Activated CD4-positive, alpha-beta T cell treated with anti-CD3 and anti-CD28 coated beads, Interleukin-10, Interleukin-2, amounts not matched to agents 100 ng/mL and 50 ng/mL, durations not matched to agents 16 hours and 8 hours (primary cell): ENCODE measurements at regions not wholly inside any gene's neighbourhood (a gene's known extent, or its start where the extent isn't known, plus 50 kb on each side); places are given as distances from the start of the nearest gene placed in this dataset.
"Not testable (repeated sequence)": the region's sequence is repeated elsewhere in the genome, so short reads cannot be mapped to it uniquely, and the experiment has no call there.

Experiments used
- DNase-seq: peaks from one replicate; pipeline ENCODE4 v3.0.0-alpha.2; 2020

DNA sequence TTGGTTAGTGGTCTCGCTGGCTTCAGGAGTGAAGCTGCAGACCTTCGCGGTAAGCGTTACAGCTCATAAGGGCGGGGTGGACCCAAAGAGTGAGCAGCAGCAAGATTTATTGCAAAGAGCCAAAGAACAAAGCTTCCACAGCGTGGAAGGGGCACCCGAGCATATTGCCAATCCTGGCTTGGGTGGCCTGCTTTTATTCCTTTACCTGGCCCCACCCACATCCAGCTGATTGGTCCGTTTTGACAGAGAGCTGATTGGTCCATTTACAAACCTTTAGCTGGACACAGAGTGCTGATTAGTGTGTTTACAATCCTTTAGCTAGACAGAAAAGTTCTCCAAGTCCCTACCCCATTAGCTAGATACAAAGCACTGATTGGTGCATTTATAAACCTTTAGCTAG is 69.0 kb upstream of the TOPAZ1 start:
- DNase-seq: not testable (repeated sequence)

DNA sequence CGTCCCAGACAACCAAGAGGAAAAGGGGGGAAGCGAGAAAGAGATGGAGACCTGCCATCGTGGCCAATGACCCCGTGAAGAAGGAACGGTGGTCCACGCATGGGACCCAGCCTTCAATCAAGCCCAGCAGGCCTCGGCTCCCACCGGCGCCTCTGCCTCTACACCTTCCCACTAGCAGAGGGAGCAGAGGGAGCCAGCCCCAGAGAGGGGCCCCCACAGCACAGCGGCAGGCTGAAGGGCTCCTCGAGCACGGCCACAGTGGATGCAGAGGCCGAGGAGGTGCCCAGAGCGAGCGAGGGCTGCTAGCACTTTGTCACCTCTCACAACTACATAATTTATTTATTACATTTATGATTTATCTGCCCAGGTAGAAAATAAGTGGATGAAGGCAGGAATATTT is 68.4 kb upstream of the TOPAZ1 start:
- DNase-seq: no peak

DNA sequence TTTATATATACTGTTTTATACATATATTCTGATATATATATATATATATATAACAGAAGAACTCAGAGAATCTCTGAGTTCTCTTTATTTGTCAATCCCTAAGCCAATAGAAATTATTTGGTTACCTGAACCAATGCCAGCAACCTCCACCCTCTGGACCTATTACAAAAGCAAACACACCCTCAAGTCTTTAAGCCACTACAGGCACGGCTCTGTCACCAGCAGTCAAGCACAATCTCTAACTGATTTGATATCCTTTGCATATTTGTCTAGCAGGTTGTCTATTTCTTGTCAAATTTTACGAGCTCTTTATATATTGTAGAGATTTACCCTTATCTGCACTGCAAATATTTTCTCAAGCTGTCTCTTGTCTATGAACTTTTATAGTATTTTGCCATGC is 66.6 kb upstream of the TOPAZ1 start:
- no peak for DNase-seq

DNA sequence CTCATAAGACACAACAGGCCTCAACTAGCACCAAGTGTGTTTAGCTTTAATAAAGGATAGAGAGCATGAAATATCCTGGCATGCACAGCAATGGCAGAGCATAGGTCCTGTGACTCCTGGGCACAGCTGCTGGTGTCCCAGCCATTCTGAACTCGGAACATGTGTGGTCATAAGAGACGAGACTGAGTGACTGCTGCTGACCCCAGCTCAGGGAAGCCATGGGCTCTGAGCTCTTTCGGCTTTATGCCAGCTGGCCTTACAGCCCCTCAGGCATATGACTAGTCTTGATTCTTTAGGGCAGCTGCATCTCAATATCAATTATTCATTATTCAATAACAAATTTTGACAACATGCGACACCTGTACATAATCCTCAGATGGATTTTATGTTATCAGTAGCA is 62.4 kb upstream of the TOPAZ1 start:
- DNase-seq: no peak

DNA sequence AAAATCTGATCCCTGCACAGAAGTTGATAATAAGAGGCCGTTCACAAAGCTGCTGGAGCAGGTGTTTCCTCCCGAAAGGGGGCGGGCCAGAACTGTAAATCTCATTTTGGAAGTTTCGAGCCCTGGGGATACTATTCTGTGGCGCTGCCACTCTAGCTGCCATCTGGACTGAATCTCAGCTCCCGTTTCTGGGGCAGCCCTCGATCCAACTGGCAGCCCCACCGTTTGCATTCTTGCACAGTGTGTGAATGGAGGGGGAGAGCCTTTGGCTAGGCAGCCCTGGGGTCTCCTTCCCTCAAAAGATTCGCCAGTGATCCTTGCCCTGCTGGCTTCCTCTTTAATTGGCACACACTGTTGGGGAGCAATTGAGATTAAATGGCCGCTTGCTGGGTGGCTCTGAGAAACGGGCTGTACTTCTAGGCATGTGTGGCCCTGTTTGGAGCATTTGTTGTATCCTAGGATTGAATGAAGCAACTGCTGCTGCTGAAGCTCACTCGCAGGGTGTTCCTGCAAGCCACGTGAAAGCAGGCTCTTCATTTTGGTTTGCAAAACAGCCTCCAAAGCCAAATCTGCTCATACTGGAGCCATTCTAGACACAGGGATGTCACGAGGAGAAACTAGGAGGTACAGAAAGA is 57.2 kb upstream of the TOPAZ1 start:
- DNase-seq: no peak

DNA sequence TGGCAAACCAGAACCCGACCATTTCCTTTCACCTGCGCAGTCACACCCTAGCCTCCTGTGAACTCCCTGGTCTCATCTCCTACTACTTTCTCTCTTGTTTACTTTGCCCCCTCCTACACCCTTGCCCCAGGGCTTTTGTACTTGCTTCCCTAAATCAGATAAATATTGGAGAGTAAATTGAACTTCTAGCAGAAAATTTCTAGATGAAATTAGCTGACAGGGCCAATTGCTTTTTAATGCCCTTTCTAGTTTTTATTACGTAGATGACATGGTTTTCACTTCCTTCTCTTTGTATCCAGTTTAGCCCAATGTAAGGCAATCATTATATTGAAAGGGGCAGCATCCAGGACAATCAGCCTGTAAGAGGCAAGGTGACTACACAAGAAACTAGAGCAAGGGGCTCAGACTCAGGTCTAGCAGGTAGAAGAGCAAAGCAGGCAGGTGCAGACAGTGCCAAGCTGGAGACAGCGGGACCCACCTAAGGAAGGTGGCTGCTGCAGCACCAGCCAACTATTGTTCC is 56.2 kb upstream of the TOPAZ1 start:
- no peak for DNase-seq

DNA sequence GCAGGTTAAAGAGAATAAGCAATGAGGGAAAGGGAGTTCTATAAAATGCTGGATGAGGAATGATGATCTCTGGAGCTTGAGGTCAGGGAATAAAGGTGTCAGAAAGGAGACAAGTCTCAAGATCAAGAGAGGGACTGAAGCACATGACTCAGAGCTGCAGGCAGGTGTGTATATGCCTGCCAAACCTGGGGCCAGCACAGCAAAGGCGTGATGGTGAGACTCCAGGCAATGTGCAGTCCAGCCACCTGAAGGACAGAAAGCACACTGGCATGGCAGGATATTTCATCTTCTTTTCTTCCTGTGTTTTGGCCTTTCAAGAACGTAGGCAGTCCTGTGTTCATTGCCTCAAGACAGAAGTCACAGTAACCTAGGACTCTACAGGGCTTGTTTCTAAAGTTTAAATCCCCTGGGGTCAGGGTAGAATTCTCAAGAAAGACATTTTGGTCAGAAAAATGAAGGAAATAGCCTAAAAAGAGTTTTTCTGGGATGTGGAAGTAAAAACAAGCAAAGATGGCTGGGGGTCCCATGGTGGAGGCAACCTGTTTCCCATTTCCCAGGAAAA is 55.5 kb upstream of the TOPAZ1 start:
- no peak for DNase-seq

DNA sequence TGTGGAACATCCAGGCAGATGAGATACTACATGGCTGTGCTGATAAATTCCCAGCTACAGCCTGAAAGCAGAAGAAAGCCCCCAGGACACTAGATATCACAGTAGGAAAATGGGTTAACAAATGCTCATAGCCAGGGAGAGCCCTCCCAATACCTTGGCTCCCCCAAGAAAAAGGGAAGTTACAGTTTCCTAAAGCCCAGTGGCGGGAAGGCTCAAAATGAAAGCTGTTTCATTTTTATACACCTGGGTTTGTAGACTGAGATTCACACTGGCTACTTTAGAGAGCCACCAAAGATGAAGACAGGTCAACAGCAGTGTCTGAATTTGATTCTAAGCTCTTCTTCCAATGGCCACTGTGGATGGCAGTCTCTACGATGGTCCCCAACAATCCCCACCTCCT is 55.0 kb upstream of the TOPAZ1 start:
- no peak for DNase-seq
